Activated T-cell treated with anti-CD3 and anti-CD28 coated beads, Interleukin-2, amount 50 U/mL, for 48 hours (primary cell): ENCODE measurements at regions not wholly inside any gene's neighbourhood (a gene's known extent, or its start where the extent isn't known, plus 50 kb on each side); places are given as distances from the start of the nearest gene placed in this dataset.

Source experiments
- DNase-seq, 2 experiments: peaks; one replicate each; pipeline ENCODE4 v3.0.0-alpha.2; 2020

DNA sequence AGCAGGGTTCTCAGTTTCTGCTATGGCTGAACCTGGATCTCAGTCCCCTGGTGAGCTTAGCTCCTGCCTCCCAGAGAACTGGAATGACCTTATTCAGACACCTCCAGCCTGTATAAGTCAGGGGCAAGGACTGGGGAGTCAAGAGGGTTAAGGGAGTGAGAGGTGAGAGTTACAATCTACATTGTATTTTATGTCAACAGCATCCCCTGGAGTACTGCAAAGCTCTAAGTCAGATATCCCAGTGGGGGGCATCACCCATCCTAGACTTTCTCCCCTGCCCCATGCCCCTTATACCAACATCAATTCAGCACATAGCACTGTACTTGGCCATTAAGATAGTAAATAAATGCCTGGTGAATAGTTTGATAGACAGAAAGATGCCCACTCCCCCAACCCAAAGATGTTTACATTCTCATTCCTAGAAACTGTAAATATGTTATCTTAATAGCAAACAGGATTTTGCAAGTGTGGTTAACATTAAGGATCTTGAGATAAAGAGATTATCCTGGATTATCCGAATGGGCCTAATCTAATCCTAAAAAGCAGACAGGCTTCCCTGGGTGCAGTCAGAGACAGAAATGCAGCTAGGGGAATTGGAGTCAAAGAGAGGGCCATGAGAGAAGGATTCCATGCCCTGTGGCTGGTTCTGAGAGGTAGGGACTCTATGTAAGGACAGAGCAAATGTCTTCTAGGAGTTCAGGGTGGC, 132.3 kb upstream of the RASGRP1 start:
- no peak for DNase-seq

DNA sequence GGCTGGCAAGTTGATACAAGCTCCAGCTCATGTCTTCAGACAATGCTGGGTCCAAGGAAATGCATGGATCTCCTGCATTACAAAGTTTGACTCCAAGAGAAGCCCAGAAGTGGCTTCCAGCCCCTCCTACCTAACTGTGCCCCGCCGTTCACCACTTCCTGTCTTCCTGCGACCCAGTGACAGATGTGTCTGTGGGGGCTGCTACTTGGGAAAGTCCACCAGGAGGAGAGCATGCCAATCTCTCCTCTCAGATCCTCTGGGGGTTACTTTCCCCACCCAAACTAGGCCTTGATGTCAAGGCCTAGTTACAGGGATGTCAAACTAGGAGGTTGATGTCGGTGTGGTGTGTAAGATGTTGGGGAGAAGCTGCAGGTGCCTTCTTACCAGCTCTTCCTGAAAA, 133.6 kb upstream of the RASGRP1 start:
- DNase-seq = peak; percentile 38 to 43

DNA sequence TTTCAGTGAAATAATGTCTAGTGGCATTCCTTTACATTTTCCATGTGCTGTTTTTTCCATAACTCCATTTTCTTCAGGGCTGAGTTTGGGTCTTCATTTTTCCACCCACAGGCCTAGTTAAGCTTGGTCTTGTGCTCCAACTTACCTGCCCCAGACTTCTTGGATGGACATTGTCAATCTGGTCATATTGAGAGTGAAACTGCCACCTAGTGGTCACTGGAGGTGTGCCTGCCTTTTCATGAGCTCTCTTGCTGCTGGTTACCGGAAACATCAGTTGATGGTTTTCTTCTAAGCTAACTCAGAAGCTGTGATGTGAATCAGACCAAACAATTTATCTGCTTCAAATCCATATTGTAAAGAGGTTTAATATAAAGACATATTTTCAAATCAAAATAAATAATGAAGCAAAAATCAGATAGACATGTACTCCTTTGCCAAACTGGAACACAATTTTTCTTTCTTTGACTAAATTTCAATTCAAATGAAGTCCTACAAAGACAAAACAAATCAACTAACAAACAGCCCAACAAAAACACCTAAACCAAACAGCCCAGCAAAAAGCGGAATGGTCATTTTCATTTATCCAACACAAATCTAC, 135.1 kb upstream of the RASGRP1 start:
- DNase-seq = peak; percentile 79

DNA sequence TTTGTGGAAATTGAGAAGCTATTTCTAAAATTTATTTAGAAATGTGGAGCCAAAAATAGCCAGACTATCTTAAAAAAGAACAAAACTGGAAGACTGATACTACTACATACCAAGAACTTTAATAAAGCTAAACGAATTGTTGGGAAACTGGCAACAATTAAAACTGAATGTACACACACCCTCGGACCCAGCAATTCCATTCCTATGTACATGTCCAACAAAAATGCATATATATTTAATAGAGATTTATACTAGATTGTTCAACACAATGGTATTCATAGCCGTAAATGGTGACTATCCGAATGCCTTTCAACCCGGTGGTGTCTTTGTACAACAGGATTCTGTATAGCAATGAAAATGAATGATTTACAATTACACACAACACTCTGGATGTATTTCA, 136.5 kb upstream of the RASGRP1 start:
- DNase-seq = no peak

DNA sequence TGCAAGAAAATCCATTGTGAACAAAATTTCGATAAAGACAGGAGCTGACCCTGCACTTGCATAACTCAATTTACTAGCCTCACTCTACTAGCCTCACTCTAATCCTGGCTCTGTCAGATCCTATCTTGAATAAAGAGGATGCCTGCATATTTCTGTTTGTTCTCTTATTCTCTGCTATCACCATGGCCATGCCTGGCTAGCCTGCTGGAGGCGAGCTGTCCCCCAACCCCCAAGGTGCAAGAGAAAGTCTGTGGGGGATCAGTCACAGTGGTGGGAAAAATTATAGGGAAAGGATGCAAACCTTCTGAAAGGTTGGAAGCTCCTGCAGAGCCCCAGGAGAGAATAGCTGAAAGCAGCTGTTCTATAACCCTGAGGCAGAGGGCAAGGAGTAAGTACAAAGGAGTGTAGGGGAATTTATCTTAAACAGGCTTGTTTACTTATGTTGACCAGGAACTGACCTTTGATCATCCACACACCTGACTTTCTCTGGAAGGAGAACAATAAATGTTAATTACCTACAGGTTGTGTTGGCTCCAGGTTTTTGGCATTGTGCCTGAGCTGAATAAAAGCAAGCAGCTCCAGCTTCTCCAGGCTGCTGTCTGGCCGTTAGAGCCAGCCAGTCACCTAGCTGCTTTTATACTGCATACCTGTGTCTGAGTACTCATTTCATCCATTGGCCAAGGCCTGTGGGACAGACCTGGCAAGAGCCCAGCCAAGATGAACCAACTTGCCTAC, 137.7 kb upstream of the RASGRP1 start:
- DNase-seq = no peak

DNA sequence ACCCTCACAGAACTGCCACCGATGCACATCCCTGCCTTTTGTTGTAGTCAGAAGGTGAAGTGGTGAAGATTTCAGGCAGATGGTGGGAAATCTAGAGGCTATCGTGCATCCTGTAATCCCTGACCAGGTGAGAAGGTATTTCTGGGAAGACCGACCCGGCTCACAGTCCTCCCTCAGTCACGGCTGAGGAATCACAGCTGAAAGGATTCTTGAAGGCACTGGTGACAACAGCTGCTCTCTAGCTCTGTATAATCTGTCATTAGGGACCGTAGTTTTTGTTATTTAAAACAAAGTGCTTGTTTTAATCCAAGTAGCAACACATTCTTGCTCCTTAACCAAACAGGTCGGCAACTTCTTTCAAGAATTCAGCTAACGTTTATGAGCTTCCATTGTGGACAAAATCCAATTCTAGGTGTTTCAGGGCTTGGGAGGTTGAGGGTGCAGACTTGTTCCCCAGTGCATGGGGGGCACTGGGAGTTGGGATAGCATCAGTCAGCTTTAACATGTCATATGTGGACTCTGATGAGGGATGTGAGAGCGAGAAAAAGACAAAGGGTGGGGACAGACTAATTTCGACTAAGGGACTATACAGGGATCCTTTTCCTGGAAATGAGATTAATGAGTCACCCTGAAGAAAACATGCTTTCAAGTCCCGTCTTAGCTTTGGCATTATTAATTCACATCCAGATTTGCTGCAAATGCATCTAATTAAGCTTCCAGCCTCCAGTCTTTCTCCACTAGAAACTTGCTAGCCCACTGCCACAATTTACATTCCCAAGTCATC, 141.0 kb upstream of the RASGRP1 start:
- no peak for DNase-seq

DNA sequence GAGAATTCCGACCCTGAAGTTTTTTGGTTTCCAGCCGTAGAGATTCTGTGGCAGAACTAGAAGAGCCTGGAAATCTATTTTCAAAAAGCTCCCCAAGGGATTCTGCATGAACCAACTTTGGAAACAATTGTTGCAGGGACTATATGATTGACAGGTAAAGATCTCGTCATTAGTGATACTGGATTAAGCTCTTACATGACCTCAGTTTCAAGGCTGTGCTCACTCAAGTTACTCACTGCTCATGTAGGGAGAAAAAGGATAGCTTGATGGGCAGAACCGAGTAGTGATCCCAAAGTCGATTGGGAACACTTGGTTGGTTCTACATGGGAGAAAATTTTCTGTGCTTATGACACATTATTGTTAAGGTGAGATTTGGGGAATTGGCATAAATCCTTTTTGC, 142.3 kb upstream of the RASGRP1 start:
- no peak for DNase-seq

DNA sequence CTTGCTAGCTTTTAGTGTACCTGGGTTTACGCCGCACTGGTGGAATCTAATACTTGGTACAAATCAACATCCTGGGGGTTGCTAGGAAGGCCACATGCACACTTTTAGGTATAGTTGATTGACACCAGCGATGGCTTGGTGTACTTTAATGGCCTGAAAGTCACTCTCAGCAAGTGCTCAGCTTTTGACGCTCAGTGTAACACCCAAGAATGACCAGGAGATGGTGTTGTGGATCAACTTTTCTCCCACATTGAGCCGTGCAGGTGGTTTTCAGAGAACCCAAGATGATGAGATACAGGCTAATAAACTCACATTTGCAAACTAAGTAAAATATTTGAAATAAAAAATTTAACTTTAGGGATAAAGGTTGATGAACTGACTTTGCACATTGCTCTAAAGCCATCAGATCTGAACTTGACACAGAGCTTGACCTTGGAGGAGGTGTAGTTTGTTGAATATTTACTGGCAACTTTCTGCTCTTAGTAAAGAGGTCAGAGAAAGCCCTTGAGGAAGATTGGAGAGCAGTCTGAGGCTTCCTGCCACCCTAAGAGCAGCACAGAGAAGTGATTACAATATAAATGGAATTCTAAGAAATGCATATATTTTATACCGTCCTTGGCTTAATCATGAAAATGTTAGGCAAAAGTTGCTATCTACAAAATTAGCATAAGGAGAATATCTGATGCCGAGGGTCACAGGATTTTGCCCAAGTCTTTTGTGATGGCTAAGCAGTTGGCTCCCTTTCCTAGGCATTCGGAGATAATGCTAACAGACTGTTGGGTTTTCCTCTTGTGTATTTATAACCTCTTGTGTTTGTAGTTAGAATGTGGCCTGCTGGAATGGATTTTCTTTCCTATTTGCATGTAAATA, 143.4 kb upstream of the RASGRP1 start:
- DNase-seq = peak; percentile 41 to 45

DNA sequence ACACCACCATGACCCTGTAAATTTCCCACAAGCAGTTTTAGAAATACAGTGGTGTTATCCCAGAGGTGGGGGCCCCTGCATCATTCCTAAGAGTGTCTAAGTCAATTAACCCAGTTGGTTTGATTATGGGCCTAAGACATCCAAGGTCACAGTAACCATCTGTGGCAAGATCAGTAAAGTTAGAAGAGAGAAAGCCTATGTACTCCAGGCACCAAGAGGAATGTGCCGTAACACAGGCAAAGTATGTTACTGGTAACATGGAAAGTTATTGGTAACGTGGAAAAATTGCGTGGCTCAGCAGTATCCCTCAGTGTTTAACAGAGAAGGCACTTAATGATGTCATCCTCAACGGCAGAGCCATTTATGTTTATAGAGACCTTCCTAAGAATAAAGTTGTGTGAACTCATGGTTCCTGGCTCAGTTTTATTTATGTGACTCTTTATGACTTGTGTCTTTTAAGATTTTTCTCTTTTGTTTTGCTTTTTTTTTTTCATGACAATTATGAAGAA, 144.1 kb upstream of the RASGRP1 start:
- no peak for DNase-seq

DNA sequence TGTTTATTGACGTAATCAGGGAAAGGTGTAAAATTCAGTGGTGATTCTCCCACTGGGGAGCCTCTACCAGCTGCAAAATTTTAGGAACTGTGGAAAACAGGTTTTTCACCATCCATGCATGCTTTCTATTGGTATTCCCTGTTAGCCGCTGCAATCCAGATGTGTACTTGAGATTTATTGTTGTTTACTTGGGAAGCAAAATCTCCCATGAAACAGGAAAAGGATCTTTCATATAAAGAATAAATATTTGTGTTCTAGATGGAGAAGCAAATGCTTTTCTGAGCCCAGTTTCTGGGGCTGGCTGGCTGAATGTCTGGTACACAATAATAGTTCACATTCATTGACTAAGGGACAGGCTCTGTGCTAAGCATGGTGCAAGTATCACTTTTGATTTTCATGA, 144.6 kb upstream of the RASGRP1 start:
- DNase-seq = no peak

DNA sequence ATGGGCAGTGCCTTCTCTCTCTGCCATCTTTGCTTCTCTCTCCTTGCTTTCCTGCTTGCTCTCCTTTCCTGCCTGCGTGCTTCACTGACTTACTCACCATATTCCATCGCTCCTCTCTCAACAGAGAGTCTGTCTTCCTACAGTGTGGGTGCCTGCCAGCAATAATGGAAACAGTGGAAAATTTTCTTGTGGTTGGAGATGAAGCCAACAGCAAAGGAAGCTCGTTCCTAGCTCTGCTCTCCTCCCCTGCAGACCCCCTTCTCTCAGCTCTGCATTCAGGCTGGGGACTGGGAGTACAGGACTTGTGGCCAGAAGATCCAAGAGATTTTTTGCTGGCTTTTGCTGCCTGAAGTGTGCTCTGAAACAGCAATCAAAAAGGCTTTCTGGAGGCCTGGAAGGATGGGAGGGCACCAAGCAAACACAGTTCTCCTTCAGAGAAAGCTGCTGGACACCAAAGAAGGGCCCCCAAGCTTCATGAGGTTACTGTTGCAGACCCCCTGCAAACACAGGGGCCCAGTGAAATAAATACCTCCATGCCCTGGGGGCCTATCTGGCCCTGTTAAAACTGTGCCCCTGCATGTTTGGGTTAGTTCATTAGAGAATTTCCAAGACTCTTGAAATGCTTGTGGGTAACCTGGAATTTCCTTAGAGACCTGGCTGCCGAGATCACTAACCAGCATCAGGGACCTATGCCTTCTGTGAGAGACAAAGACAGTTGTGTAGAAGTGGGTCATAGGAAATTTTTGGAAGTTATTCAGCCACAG, 149.9 kb upstream of the RASGRP1 start:
- DNase-seq = no peak

DNA sequence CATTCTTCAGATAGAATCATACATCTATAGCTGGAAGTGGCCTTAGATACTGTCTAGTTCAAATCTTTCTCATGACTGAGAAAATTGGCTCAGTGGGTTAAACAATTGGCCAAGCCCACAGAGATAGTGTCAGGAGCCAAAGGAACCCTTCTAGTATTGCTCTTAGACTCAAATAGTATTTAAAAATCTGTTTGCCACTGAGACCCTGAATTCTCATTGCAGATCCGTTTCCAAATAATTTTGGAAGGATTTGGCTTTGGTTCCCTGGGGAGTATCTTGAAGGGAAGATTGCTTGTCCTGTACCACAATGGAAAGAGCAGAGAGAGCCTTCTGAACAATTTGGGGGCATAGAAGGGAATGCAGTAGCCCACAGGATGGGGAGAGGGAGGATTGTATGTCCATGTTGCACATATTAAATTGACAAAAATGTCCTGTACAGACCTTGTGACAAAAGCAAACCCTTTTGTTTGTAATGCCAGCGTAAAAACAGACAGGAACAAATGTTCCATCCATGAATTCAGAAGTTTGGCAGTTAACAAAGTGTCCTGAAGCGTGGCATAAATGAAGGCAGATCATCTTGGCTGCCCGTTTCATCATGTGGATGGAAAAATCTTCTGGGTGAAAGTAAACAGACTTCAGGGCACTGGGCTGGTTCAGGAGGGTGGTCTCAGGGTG, 156.4 kb upstream of the RASGRP1 start:
- no peak for DNase-seq

DNA sequence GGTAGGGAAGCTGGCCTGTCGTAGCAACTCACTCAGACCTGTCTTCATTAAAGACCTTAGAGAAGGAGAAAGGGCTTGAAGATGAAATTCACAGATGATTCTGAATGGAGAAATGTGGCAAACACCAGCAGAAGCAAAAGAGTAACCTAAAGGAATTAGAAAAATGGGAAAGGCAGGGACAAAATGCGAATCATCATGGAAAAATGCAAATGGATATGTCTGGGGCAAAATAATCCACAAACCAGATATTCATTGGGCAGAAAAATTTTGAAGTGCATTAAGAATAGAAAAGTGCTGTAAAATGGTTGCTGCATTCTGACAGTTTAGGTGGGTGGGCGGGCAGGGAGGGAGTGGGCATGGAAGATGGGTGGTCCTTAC, 156.9 kb upstream of the RASGRP1 start:
- no peak for DNase-seq

DNA sequence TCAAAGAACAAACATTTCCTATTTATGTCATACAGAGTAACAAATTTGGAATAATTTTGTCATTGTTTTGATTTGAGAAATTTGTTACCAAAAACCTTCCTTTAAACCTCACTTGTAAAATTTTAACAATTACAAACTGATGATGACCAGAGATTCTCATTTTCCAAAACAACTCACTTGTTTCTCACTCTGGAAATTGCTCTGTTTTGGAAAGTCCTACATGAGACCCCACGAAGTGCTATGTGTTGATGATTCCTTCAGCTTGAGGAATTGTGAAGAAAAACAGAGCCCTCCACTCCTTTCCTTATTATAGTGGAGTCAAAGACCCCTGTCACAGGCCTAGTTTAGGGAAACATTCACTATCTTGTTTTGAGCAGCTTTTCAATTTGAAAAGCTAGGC, 157.6 kb upstream of the RASGRP1 start:
- DNase-seq = no peak

DNA sequence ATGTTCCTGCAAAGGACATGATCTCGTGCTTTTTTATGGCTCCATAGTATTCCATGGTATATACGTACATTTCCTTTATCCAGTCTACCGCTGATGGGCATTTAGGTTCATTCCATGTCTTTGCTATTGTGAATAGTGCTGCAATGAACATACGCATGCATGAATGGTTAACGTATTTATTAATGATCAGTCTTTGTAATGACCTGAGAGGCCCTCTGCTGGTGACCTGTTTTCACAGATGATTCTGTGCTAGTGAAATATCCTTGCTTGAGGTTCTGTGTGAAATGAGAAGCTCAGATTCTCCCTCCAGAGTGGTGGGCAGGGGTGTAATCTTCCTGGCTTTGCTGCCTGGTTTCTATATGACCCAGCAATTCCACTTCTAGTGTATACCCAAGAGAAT, 160.2 kb upstream of the RASGRP1 start:
- DNase-seq = no peak

DNA sequence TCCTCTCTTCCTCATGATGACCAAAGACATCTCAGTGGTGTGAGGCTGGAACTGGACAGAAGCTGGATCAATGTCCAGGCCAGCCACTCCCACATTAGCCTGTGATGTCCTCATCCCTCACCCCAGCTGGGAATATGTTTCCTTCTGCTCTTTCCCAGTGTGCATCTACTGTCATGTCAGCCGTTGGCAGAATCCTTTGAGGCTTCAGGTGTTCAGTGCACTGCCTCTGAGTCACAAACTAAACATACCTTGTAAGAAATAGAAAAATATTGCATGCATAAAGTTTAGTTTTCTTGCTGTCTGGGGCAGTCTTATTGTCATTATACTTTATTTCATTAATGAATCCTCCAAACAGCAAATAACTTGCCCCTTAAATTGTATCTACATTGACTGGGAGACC, 161.6 kb upstream of the RASGRP1 start:
- DNase-seq = no peak

DNA sequence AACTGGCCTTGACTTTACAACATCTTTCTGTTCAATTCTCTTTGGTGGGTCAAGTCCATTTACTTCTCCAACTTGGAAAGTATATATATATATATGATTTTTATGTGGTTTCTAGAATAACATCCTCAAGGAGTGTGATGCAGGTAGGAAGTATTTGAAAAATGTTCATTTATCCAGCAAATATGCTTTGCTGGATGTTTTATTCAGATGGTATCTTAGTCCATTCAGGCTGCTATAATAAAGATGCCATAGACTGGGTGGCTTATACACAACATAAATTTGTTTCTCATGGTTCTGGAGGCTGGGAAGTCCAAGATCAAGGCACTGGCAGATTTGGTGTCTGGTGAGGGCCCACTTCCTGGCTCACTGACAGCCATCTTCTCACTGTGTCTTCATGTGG, 168.7 kb upstream of the RASGRP1 start:
- DNase-seq = no peak

DNA sequence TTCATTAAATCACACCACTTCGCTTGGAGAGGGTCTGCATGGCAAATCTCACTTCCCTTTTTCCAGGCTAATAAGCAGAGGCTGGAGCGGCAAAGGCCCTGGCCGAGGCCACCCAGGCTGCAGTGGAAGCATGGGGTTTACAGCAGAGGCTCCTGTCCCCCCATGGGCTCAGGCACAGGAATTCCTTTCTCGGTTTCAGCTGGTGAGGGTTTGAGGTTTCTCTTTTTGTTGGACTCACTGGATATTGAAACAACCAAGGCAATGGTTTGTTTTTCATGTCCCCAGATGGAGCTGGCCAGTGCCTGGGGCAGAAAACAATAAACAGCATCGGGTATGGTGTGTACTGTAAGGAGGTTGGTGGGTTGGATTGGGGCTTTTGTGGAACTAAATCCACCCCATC, 175.6 kb upstream of the RASGRP1 start:
- no peak for DNase-seq

DNA sequence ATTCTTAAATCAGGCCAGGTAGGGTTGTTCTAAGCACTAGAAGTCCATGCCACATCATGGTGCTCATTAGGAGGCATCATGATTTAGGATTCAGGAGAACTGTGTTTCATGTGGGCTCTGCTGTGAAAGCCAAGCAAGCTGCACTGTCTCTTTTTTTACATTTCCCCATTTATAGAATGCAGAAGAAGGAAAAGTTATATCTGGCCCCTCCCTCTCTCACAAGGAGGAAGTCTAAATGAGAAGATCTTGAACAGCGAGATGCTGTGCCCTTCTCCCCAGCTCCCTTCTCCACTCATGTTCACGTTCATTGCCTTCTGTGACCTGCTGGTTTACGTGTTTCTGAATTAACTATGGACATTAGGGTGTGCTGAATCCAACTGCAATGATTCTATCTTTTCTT, 178.5 kb upstream of the RASGRP1 start:
- no peak for DNase-seq

DNA sequence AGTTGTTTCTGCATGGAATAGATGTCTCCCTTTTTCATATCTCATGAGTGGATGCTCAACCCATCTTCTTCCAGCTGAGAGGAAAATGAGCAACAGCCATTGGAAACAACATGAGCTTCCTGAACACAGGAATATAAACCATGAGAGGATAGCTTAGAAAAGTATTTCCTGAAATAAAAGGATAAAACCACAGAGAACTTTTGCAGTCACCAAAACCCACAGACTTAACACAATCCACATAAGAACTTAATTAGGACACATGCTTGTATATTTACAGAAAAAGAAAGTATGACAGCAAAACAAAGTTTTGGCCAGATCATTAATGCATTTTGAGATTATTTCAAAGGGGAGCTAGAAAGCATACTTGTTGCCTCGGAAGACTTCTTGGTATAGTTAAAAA, 180.5 kb upstream of the RASGRP1 start:
- no peak for DNase-seq

DNA sequence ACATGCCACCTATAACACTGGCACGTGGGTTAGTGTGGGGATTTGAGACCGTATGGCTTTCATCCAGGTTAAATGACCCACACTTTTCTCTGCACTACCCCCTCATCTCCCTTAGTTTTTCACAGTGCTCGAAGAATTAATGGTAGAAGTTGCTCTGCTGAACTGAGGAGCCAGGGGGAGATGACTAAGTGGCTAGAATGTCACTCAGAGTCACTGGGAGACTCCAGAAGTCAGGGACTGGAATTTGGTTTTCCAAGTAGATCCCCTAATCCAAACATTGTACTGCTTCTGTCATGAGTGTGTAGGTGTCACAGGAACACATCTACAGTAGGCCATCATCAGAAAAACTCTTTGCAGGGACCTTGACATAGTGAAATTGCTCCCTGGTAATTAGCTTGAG, 181.0 kb upstream of the RASGRP1 start:
- no peak for DNase-seq
